Fibroblast of lung (primary cell): ENCODE measurements at regions not wholly inside any gene's neighbourhood (a gene's known extent, or its start where the extent isn't known, plus 50 kb on each side); places are given as distances from the start of the nearest gene placed in this dataset.

Experiments used
- CTCF ChIP-seq, 2 donors: IDR thresholded peaks in 1 of 2; conservative IDR thresholded peaks in 1 of 2; 1 replicate in 1 of 2; 2 replicates in 1 of 2; pipeline ENCODE4 v1.5.1; 2011 to 2012; ENCODE audit warnings: low read length in 2 of 2, control low read depth in 1 of 2, inconsistent platforms in 1 of 2, low read depth in 1 of 2, mild to moderate bottlenecking in 1 of 2
- EZH2 ChIP-seq: IDR thresholded peaks from 2 replicates; pipeline ENCODE4 v1.5.1; 2012; ENCODE audit warnings: low read length, control low read depth, mild to moderate bottlenecking; ENCODE audit errors: missing control alignments

GRCh38 chr10:106481598-106482275, 682.8 kb downstream of the SORCS1 start:
- TF ChIP-seq CTCF (conservative IDR thresholded peaks at IDR 0.05 in 1 of 2, IDR thresholded peaks at IDR 0.05 in 1 of 2; ENCODE audit: low read depth in 1 of 2, low read length in 2 of 2), result no peak
- no peak for TF ChIP-seq EZH2
